ENCODE measurements at regions not wholly inside any gene's neighbourhood (a gene's known extent, or its start where the extent isn't known, plus 50 kb on each side); places are given as distances from the start of the nearest gene placed in this dataset.

DNA sequence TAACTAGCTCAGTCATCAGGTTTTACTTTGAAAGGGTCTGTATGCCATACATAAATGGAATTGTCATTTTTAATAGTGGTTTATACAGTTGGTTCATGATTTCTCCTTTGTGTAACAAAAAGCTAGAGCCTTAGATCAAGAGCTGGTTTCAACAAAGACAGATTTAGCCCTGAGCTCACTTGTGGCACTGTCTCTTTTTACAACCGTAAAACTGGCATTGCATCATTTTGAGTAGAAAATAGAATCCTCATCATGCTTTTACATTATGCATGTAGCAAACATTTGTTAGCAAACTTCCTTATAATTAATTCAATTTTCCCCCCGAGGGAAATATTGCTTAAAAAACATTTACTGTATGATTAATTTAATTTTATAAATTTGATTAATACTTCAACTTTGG is 1871.5 kb downstream of the ARAP2 start:
- TF ChIP-seq EP300 (IDR thresholded peaks at IDR 0.05; ENCODE audit: borderline replicate concordance) (no peak), USF1 (IDR thresholded peaks at IDR 0.05) (no peak), TAF1 (IDR thresholded peaks at IDR 0.05; ENCODE audit: low read depth) (no peak), RAD21 (IDR thresholded peaks at IDR 0.05; ENCODE audit: low read depth) (no peak), TCF12 (IDR thresholded peaks at IDR 0.05; ENCODE audit: low read depth) (no peak), YY1 (IDR thresholded peaks at IDR 0.05; ENCODE audit: low read depth) (no peak), CREB1 (IDR thresholded peaks at IDR 0.05; ENCODE audit: low read depth) (no peak), CEBPB (IDR thresholded peaks at IDR 0.05) (no peak)
- TF ChIP-seq, protein P1, sequence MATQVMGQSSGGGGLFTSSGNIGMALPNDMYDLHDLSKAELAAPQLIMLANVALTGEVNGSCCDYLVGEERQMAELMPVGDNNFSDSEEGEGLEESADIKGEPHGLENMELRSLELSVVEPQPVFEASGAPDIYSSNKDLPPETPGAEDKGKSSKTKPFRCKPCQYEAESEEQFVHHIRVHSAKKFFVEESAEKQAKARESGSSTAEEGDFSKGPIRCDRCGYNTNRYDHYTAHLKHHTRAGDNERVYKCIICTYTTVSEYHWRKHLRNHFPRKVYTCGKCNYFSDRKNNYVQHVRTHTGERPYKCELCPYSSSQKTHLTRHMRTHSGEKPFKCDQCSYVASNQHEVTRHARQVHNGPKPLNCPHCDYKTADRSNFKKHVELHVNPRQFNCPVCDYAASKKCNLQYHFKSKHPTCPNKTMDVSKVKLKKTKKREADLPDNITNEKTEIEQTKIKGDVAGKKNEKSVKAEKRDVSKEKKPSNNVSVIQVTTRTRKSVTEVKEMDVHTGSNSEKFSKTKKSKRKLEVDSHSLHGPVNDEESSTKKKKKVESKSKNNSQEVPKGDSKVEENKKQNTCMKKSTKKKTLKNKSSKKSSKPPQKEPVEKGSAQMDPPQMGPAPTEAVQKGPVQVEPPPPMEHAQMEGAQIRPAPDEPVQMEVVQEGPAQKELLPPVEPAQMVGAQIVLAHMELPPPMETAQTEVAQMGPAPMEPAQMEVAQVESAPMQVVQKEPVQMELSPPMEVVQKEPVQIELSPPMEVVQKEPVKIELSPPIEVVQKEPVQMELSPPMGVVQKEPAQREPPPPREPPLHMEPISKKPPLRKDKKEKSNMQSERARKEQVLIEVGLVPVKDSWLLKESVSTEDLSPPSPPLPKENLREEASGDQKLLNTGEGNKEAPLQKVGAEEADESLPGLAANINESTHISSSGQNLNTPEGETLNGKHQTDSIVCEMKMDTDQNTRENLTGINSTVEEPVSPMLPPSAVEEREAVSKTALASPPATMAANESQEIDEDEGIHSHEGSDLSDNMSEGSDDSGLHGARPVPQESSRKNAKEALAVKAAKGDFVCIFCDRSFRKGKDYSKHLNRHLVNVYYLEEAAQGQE (IDR thresholded peaks at IDR 0.05; ENCODE audit: low read depth), result no peak
